ENCODE measurements at regions not wholly inside any gene's neighbourhood (a gene's known extent, or its start where the extent isn't known, plus 50 kb on each side); places are given as distances from the start of the nearest gene placed in this dataset.

DNA sequence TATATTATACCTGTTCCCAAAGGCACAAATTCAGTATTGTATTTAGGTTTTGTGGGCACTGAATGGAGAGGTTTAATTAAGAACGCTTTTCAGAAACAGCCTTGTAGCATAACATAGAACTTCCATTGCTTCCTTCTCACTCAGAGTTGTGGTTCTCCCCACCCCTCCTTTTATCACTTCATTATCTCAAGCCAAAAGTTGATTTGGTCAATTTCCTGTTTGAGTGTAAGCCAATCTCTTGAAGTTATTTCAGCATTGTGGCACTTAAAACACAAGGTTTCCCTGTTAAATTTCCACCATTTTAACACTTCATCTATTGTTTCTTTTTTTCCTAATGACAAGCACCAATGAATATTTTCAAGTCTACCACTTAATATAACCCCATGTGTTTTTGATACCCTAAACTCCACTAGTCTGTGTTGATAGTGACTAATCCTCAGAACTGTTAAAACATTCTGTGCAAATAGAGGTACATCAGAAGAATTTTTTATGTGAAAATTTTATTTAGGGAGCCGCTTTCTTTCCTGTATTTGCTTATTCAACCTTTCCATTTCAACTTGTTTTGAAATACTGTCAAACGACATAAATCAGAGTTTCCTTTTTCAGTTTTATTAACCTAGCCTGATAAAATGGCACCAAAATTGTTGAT, 340.1 kb downstream of the BCAT1 start:
- TF ChIP-seq MYC (IDR thresholded peaks at IDR 0.05; ENCODE audit: low read depth, low read length) (no peak), POLR2A (IDR thresholded peaks at IDR 0.05; ENCODE audit: extremely low read depth, insufficient read length) (no peak)
- TF ChIP-seq, protein P1, sequence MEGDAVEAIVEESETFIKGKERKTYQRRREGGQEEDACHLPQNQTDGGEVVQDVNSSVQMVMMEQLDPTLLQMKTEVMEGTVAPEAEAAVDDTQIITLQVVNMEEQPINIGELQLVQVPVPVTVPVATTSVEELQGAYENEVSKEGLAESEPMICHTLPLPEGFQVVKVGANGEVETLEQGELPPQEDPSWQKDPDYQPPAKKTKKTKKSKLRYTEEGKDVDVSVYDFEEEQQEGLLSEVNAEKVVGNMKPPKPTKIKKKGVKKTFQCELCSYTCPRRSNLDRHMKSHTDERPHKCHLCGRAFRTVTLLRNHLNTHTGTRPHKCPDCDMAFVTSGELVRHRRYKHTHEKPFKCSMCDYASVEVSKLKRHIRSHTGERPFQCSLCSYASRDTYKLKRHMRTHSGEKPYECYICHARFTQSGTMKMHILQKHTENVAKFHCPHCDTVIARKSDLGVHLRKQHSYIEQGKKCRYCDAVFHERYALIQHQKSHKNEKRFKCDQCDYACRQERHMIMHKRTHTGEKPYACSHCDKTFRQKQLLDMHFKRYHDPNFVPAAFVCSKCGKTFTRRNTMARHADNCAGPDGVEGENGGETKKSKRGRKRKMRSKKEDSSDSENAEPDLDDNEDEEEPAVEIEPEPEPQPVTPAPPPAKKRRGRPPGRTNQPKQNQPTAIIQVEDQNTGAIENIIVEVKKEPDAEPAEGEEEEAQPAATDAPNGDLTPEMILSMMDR (IDR thresholded peaks at IDR 0.05; ENCODE audit: low read depth, low read length) = no peak
- TF ChIP-seq, protein P2, sequence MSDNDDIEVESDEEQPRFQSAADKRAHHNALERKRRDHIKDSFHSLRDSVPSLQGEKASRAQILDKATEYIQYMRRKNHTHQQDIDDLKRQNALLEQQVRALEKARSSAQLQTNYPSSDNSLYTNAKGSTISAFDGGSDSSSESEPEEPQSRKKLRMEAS (IDR thresholded peaks at IDR 0.05; ENCODE audit: low read depth, low read length) = no peak
- no peak for DNase-seq (ENCODE audit: low read depth)
- H3K4me3 ChIP-seq (ENCODE audit: low read depth, low read length) = no peak overlapping the region

DNA sequence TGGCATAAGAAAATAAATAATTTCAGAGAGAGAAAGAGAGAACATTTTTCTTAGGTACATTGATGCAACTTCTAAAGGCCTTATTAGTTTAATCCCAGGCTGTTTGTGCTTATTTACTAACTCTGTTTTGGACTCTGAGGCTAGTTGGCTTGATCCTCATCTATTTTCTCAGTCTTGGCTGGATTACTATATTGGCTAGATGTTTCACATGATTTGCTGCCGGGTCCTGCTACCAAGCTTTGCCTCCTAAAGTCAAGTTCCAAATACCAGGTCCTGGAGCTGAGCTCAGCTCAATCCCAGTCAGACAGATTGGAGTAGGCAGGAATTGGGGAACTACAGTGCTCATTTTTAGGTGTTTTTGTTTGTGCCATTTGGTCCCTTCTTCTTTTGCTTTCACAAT, 340.8 kb downstream of the BCAT1 start:
- no peak for DNase-seq (ENCODE audit: low read depth)
- TF ChIP-seq POLR2A (IDR thresholded peaks at IDR 0.05; ENCODE audit: extremely low read depth, insufficient read length) = no peak
- TF ChIP-seq, protein P2 (IDR thresholded peaks at IDR 0.05; ENCODE audit: low read depth, low read length) = no peak
- H3K4me3 ChIP-seq (ENCODE audit: low read depth, low read length) = no peak overlapping the region

DNA sequence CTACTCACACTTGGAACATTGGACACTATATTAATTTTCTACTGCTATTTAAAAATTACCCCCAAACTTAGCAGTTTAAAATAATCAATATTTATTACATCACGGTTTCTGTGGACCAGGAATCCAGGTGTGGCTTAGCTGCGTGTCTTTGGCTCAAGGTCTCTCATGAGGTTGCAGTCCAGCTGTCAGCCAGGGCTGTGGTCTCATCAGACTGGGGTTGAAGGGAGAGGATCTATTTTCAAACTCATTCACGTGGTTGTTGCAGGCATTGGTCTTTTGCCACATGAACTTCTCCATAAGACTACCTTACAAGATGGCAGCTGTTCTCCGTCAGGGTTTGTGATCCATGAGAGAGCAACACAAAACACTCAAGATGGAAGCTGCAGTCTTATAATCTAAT, 343.0 kb downstream of the BCAT1 start:
- no peak for DNase-seq (ENCODE audit: low read depth)

DNA sequence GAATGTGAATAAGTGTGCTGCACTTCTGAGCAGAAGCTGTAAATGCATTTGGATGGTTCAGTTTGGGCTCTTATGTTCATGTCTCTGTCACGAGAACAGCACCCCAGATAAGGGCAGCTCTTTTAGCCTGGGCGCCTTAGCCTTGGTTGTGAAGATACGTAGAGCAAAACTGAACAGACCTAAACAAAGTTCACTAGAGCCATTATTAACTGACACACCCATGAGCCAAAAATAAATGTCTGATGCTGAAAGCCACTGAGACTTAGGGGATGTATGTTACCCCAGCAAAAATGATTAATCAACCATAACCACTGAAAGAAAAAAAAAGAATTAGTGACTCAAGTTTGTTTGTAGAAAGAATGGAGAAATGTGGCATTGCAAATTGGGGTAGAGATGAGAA, 343.4 kb downstream of the BCAT1 start:
- no peak overlapping the region for H3K4me3 ChIP-seq (ENCODE audit: low read depth, low read length)
- no peak for TF ChIP-seq POLR2A (IDR thresholded peaks at IDR 0.05; ENCODE audit: extremely low read depth, insufficient read length)
- TF ChIP-seq MYC (IDR thresholded peaks at IDR 0.05; ENCODE audit: low read depth, low read length) = no peak
- TF ChIP-seq, protein P1 (IDR thresholded peaks at IDR 0.05; ENCODE audit: low read depth, low read length) = no peak
- TF ChIP-seq, protein P2 (IDR thresholded peaks at IDR 0.05; ENCODE audit: low read depth, low read length) = no peak
- no peak for DNase-seq (ENCODE audit: low read depth)

More for the DNA sequence above, 343.0 kb downstream of the BCAT1 start:
- no peak overlapping the region for H3K4me3 ChIP-seq (ENCODE audit: low read depth, low read length)
- TF ChIP-seq MYC (IDR thresholded peaks at IDR 0.05; ENCODE audit: low read depth, low read length) (no peak), POLR2A (IDR thresholded peaks at IDR 0.05; ENCODE audit: extremely low read depth, insufficient read length) (no peak)
- TF ChIP-seq, protein P2 (IDR thresholded peaks at IDR 0.05; ENCODE audit: low read depth, low read length) = no peak
- TF ChIP-seq, protein P1 (IDR thresholded peaks at IDR 0.05; ENCODE audit: low read depth, low read length) = no peak

DNA sequence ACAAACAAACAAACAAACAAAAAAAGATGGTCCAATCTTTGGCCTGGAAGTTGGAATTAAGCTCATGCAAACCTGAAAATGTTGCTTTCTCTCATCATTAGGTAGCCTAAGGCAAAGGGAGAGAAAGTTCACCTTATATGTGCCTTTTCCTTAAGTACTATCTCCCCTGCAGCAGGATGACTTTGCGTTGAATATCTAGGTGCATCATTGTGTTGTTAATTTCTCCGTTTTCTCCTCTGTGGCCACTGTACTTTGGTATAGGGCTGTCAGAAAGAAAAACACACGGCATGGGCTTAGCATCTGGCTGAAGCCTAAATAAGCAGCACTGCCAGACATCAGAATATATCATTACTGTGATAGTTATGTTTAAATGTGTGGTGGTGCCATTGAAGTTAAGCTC, 345.5 kb downstream of the BCAT1 start:
- no peak for DNase-seq (ENCODE audit: low read depth)
- TF ChIP-seq, protein P2 (IDR thresholded peaks at IDR 0.05; ENCODE audit: low read depth, low read length) = no peak
- no peak for TF ChIP-seq POLR2A (IDR thresholded peaks at IDR 0.05; ENCODE audit: extremely low read depth, insufficient read length)
- TF ChIP-seq, protein P1 (IDR thresholded peaks at IDR 0.05; ENCODE audit: low read depth, low read length) = no peak
- TF ChIP-seq MYC (IDR thresholded peaks at IDR 0.05; ENCODE audit: low read depth, low read length) = no peak
- H3K4me3 ChIP-seq (ENCODE audit: low read depth, low read length) = no peak overlapping the region

DNA sequence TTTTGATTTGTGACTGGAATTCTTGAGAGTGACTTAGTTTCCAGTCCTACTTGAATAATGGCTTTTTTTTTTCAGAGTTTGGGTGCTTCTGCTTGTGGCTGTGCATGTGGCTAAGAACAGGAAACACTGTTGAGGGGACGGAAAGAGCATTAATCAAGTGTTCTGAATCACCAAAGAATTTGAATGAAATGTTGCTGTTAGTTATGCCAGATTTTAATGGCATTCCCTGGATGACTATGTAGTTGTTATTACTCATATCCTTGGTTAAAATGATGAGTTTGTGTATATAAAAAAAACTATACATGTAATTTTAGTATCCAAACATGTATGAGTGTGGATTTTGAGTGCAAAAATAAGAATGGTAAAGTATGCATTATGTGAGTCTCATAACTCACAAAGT, 347.9 kb downstream of the BCAT1 start:
- no peak for DNase-seq (ENCODE audit: low read depth)
- no peak overlapping the region for H3K4me3 ChIP-seq (ENCODE audit: low read depth, low read length)
- TF ChIP-seq POLR2A (IDR thresholded peaks at IDR 0.05; ENCODE audit: extremely low read depth, insufficient read length) (no peak), MYC (IDR thresholded peaks at IDR 0.05; ENCODE audit: low read depth, low read length) (no peak)
- TF ChIP-seq, protein P2 (IDR thresholded peaks at IDR 0.05; ENCODE audit: low read depth, low read length) = no peak
- TF ChIP-seq, protein P1 (IDR thresholded peaks at IDR 0.05; ENCODE audit: low read depth, low read length) = no peak

All from NB4 (cell line).